PC-3 (cell line): ENCODE measurements at regions not wholly inside any gene's neighbourhood (a gene's known extent, or its start where the extent isn't known, plus 50 kb on each side); places are given as distances from the start of the nearest gene placed in this dataset.

Source experiments
- CTCF ChIP-seq: fragments of 300-600 bp; sonication (generic); conservative IDR thresholded peaks from 2 replicates; pipeline ENCODE4 v1.5.1; 2017; ENCODE audit warnings: antibody characterized with exemption, low read depth, mild to moderate bottlenecking, low read length
- EZH2 ChIP-seq: fragments of 300-600 bp; sonication (generic); IDR thresholded peaks from one replicate; pipeline ENCODE4 v1.6.1; 2017; ENCODE audit warnings: antibody characterized with exemption, mild to moderate bottlenecking, low read length; ENCODE audit not compliant: unreplicated experiment
- EZH2phosphoT487 ChIP-seq: fragments of 300-600 bp; sonication (generic); IDR thresholded peaks from 2 replicates; pipeline ENCODE4 v1.6.1; 2018; ENCODE audit warnings: mild to moderate bottlenecking, antibody characterized with exemption, low read length, borderline replicate concordance

- TF ChIP-seq CTCF (no peak), EZH2 (no peak), EZH2phosphoT487 (no peak)
These were observed 295.0 kb upstream of the LYZL1 start for GRCh38 chr10:28993861-28994260.
